IPS-18c (cell line): ENCODE measurements at regions not wholly inside any gene's neighbourhood (a gene's known extent, or its start where the extent isn't known, plus 50 kb on each side); places are given as distances from the start of the nearest gene placed in this dataset.

ENCODE experiments used
- H3K4me3 ChIP-seq: 2 replicates; pipeline ENCODE4 v1.7.0; 2013; ENCODE audit warnings: low read depth, mild to moderate bottlenecking, low read length, moderate library complexity; ENCODE audit not compliant: insufficient read depth
- H3K9me3 ChIP-seq: one replicate; pipeline ENCODE4 v1.6.1; 2013; ENCODE audit warnings: mild to moderate bottlenecking, low read length, moderate library complexity; ENCODE audit not compliant: control insufficient read depth, insufficient read depth

GRCh38 chr1:201589186-201589585, 50.3 kb downstream of the NAV1 start:
- Histone ChIP-seq H3K9me3 (no peaks in the 10 kb centered on the region), H3K4me3 (no peak overlapping the region)

- H3K4me3 ChIP-seq, result no peak overlapping the region
- H3K9me3 ChIP-seq, result no peaks in the 10 kb centered on the region
Measured at GRCh38 chr1:201590474-201590873, 51.5 kb downstream of the NAV1 start.

- Histone ChIP-seq H3K4me3 (no peak overlapping the region), H3K9me3 (no peaks in the 10 kb centered on the region)
Measured at GRCh38 chr1:201591348-201591747, 52.4 kb downstream of the NAV1 start.

GRCh38 chr1:201591981-201592380, 53.1 kb downstream of the NAV1 start:
- Histone ChIP-seq H3K9me3 (no peaks in the 10 kb centered on the region), H3K4me3 (no peak overlapping the region)

- Histone ChIP-seq H3K9me3 (no peaks in the 10 kb centered on the region), H3K4me3 (no peak overlapping the region)
Measured at GRCh38 chr1:201593200-201593921, 54.4 kb downstream of the NAV1 start.

- Histone ChIP-seq H3K4me3 (no peak overlapping the region), H3K9me3 (no peaks in the 10 kb centered on the region)
Measured at GRCh38 chr1:201594575-201595245, 55.8 kb downstream of the NAV1 start.

GRCh38 chr1:201595381-201595780, 56.5 kb downstream of the NAV1 start:
- H3K4me3 ChIP-seq, result no peak overlapping the region
- H3K9me3 ChIP-seq, result peaks cover 4% of the 10 kb centered on the region

- H3K9me3 ChIP-seq, result peaks cover 6% of the 10 kb centered on the region
- H3K4me3 ChIP-seq, result no peak overlapping the region
Measured at GRCh38 chr1:201596101-201596868, 57.4 kb downstream of the NAV1 start.

GRCh38 chr1:201597551-201598230, 58.8 kb downstream of the NAV1 start:
- H3K4me3 ChIP-seq, result no peak overlapping the region
- H3K9me3 ChIP-seq, result peaks cover 6% of the 10 kb centered on the region

GRCh38 chr1:201598396-201598795, 59.5 kb downstream of the NAV1 start:
- Histone ChIP-seq H3K9me3 (peaks cover 6% of the 10 kb centered on the region), H3K4me3 (no peak overlapping the region)

GRCh38 chr1:201598973-201599372, 60.0 kb downstream of the NAV1 start:
- Histone ChIP-seq H3K9me3 (peaks cover 6% of the 10 kb centered on the region), H3K4me3 (no peak overlapping the region)

GRCh38 chr1:201599548-201599947, 60.6 kb downstream of the NAV1 start:
- Histone ChIP-seq H3K9me3 (peaks cover 6% of the 10 kb centered on the region), H3K4me3 (no peak overlapping the region)

- Histone ChIP-seq H3K4me3 (no peak overlapping the region), H3K9me3 (peaks cover 6% of the 10 kb centered on the region)
Measured at GRCh38 chr1:201602413-201603265, 63.7 kb downstream of the NAV1 start.

GRCh38 chr1:201603613-201604232, 64.8 kb downstream of the NAV1 start:
- Histone ChIP-seq H3K4me3 (no peak overlapping the region), H3K9me3 (peaks cover 6% of the 10 kb centered on the region)

- H3K9me3 ChIP-seq, result peaks cover under 1% of the 10 kb centered on the region
- no peak overlapping the region for H3K4me3 ChIP-seq
Measured at GRCh38 chr1:201605385-201606010, 66.6 kb downstream of the NAV1 start.

- Histone ChIP-seq H3K9me3 (no peaks in the 10 kb centered on the region), H3K4me3 (no peak overlapping the region)
Measured at GRCh38 chr1:201606096-201606495, 67.2 kb downstream of the NAV1 start.
